ENCODE measurements at regions not wholly inside any gene's neighbourhood (a gene's known extent, or its start where the extent isn't known, plus 50 kb on each side); places are given as distances from the start of the nearest gene placed in this dataset.

GRCh38 chr4:63169836-63170235, 1239.4 kb downstream of the TECRL start:
- H4K8ac ChIP-seq (ENCODE audit: low read depth in 2 of 2, low read length in 2 of 2), result no peak overlapping the region
- ATAC-seq (ENCODE audit: low read depth) (no peak), DNase-seq (no peak)
- no peak overlapping the region for H2AK5ac ChIP-seq (ENCODE audit: low read depth, low read length)
- TF ChIP-seq MXI1 (IDR thresholded peaks at IDR 0.05; ENCODE audit: borderline replicate concordance, low read depth, low read length), result no peak
- no peaks in the 10 kb centered on the region for H3K27me3 ChIP-seq (ENCODE audit: control insufficient read depth, insufficient read depth, low read length)
- H3K9ac ChIP-seq (ENCODE audit: low read depth, low read length), result no peak overlapping the region
- dilution Hi-C loops (cut with HindIII; ENCODE audit: low sequenced_read_pairs, unreplicated experiment) (no loop called here), intact Hi-C loops (cut with micrococcal nuclease) (no loop called here), in situ Hi-C loops (cut with MboI; ENCODE audit: low sequenced_read_pairs) (no loop called here)
- no peak overlapping the region for H3K14ac ChIP-seq (replicated peaks; ENCODE audit: low read depth, low read length)
- CTCF ChIA-PET, result no interaction called here
- no peak overlapping the region for H3K4me2 ChIP-seq (ENCODE audit: low read depth, low read length)
- H2BK15ac ChIP-seq (ENCODE audit: low read depth, low read length), result no peak overlapping the region
- no peak overlapping the region for H4K91ac ChIP-seq (ENCODE audit: insufficient read depth, low read depth, low read length)
- H2AFZ ChIP-seq (replicated peaks; ENCODE audit: low read length, poor library complexity), result no peak overlapping the region
- H4K20me1 ChIP-seq (ENCODE audit: insufficient read depth, low read length), result no peaks in the 10 kb centered on the region
- BruUV-seq (replicated peaks), result no TSS peak
- WGBS, 2 experiments (ENCODE audit: extremely low coverage in 2 of 2, insufficient read length in 1 of 2), result no CpG with 5 or more reads among the region's 2 CpGs
- POLR2A ChIA-PET (ENCODE audit: unreplicated experiment), result no interaction called here
- no peak overlapping the region for H2AK9ac ChIP-seq (replicated peaks; ENCODE audit: low read depth, low read length, poor library complexity)
- no peaks in the 10 kb centered on the region for H3K9me1 ChIP-seq (ENCODE audit: insufficient read depth, low read length)
- no peak overlapping the region for H3K4me3 ChIP-seq (ENCODE audit: insufficient read depth, low read depth, low read length)
- H3K4me1 ChIP-seq (ENCODE audit: control insufficient read depth, insufficient read depth, low read length), result no peaks in the 10 kb centered on the region
- no peaks in the 10 kb centered on the region for H3K36me3 ChIP-seq (ENCODE audit: control insufficient read depth, insufficient read depth, low read length)
- H3K9me3 ChIP-seq (ENCODE audit: control insufficient read depth, insufficient read depth, low read length), result peaks cover 10% of the 10 kb centered on the region
- H2BK120ac ChIP-seq (ENCODE audit: low read depth, low read length), result no peak overlapping the region
- no peaks in the 10 kb centered on the region for H3K79me1 ChIP-seq (ENCODE audit: low read depth in 1 of 2, low read length in 2 of 2)
- H4K5ac ChIP-seq (ENCODE audit: low read depth, low read length), result no peak overlapping the region
- no peak overlapping the region for H3K23ac ChIP-seq (ENCODE audit: low read depth, low read length)
- no peak overlapping the region for H3K27ac ChIP-seq (ENCODE audit: insufficient read depth, low read length)
- no peak overlapping the region for H3K4ac ChIP-seq (ENCODE audit: low read depth, low read length)
- H2BK5ac ChIP-seq (ENCODE audit: low read depth, low read length, poor library complexity, severe bottlenecking), result no peak overlapping the region
- no peak overlapping the region for H3K56ac ChIP-seq (ENCODE audit: extremely low read depth, insufficient read depth, low read length)
- H2BK20ac ChIP-seq (ENCODE audit: low read depth, low read length), result no peak overlapping the region
- H3K18ac ChIP-seq (ENCODE audit: low read depth, low read length), result no peak overlapping the region

All from IMR-90 (cell line).